ENCODE measurements at regions not wholly inside any gene's neighbourhood (a gene's known extent, or its start where the extent isn't known, plus 50 kb on each side); places are given as distances from the start of the nearest gene placed in this dataset.

- TF ChIP-seq, protein P1, sequence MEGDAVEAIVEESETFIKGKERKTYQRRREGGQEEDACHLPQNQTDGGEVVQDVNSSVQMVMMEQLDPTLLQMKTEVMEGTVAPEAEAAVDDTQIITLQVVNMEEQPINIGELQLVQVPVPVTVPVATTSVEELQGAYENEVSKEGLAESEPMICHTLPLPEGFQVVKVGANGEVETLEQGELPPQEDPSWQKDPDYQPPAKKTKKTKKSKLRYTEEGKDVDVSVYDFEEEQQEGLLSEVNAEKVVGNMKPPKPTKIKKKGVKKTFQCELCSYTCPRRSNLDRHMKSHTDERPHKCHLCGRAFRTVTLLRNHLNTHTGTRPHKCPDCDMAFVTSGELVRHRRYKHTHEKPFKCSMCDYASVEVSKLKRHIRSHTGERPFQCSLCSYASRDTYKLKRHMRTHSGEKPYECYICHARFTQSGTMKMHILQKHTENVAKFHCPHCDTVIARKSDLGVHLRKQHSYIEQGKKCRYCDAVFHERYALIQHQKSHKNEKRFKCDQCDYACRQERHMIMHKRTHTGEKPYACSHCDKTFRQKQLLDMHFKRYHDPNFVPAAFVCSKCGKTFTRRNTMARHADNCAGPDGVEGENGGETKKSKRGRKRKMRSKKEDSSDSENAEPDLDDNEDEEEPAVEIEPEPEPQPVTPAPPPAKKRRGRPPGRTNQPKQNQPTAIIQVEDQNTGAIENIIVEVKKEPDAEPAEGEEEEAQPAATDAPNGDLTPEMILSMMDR (IDR thresholded peaks at IDR 0.05; ENCODE audit: low read depth, low read length): no peak
- Histone ChIP-seq H3K4me1 (no peaks in the 10 kb centered on the region), H3K9me3 (no peaks in the 10 kb centered on the region), H3K4me3 (ENCODE audit: low read depth, low read length) (no peak overlapping the region), H3K27me3 (no peaks in the 10 kb centered on the region), H3K36me3 (no peaks in the 10 kb centered on the region)
- no peak for DNase-seq
These were observed 597.2 kb upstream of the GNPDA2 start for GRCh38 chr4:45323453-45324058.

DNA sequence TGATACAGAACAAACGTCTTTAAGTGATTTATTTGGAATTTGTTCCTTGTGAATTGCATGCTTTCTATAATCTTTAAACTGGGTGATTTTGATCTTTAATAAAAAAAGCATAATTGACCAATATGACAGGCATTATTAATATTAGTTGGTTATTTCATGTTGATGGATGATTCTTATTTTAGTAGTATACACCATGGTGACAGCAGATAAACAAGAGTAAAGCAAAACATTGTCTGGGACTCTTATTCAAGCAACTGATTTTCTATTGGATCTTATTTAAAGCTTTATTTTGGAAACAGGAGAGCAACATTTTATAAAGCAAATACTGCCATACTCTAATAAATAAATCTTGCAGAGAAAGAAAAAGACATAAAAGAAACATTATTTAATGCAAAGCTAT lies 591.4 kb upstream of the GNPDA2 start:
- no peaks in the 10 kb centered on the region for H3K27me3 ChIP-seq
- no peak overlapping the region for H3K4me3 ChIP-seq (ENCODE audit: low read depth, low read length)

DNA sequence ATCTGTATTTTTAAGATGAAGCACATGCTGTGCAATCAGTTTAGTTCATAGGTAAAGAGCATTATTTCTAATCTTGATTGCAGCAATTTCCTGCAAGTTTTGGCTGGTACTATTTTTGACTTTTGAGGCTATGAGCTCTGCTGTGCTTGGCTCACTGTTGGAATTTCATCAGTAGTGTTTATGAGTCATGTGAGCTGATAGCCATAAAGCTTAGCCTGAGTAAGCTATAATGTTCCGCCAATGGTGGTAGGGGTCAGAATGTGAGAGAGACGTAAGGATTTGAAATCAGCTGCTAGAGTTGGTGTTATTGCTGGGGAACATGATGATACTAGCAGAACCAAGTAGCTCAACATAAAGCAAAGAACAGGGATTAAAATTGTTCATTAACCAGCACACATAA lies 590.9 kb upstream of the GNPDA2 start:
- TF ChIP-seq, protein P1 (IDR thresholded peaks at IDR 0.05; ENCODE audit: low read depth, low read length): no peak

More for the DNA sequence above, 591.4 kb upstream of the GNPDA2 start:
- no peak for DNase-seq
- H3K36me3 ChIP-seq: no peaks in the 10 kb centered on the region
- no peaks in the 10 kb centered on the region for H3K9me3 ChIP-seq
- H3K4me1 ChIP-seq: no peaks in the 10 kb centered on the region
- TF ChIP-seq, protein P1 (IDR thresholded peaks at IDR 0.05; ENCODE audit: low read depth, low read length): no peak

GRCh38 chr4:45316257-45316656 lies 589.9 kb upstream of the GNPDA2 start:
- H3K4me3 ChIP-seq (ENCODE audit: low read depth, low read length): no peak overlapping the region
- TF ChIP-seq, protein P1 (IDR thresholded peaks at IDR 0.05; ENCODE audit: low read depth, low read length): no peak
- no peaks in the 10 kb centered on the region for H3K36me3 ChIP-seq
- DNase-seq: no peak
- no peaks in the 10 kb centered on the region for H3K27me3 ChIP-seq
- no peaks in the 10 kb centered on the region for H3K4me1 ChIP-seq
- no peaks in the 10 kb centered on the region for H3K9me3 ChIP-seq

More for the DNA sequence above, 590.9 kb upstream of the GNPDA2 start:
- no peak for DNase-seq
- Histone ChIP-seq H3K4me3 (ENCODE audit: low read depth, low read length) (no peak overlapping the region), H3K36me3 (no peaks in the 10 kb centered on the region), H3K4me1 (no peaks in the 10 kb centered on the region), H3K27me3 (no peaks in the 10 kb centered on the region), H3K9me3 (no peaks in the 10 kb centered on the region)

GRCh38 chr4:45302828-45303227 lies 576.5 kb upstream of the GNPDA2 start:
- Histone ChIP-seq H3K27me3 (no peaks in the 10 kb centered on the region), H3K36me3 (no peaks in the 10 kb centered on the region), H3K9me3 (no peaks in the 10 kb centered on the region), H3K4me1 (peaks cover 5% of the 10 kb centered on the region; the same call in 1 of the 2 replicates), H3K4me3 (ENCODE audit: low read depth, low read length) (no peak overlapping the region)
- TF ChIP-seq, protein P1 (IDR thresholded peaks at IDR 0.05; ENCODE audit: low read depth, low read length): no peak
- DNase-seq: no peak

- no peaks in the 10 kb centered on the region for H3K9me3 ChIP-seq
- no peaks in the 10 kb centered on the region for H3K36me3 ChIP-seq
- H3K4me3 ChIP-seq (ENCODE audit: low read depth, low read length): no peak overlapping the region
- H3K27me3 ChIP-seq: no peaks in the 10 kb centered on the region
- DNase-seq: no peak
- no peaks in the 10 kb centered on the region for H3K4me1 ChIP-seq
- TF ChIP-seq, protein P1 (IDR thresholded peaks at IDR 0.05; ENCODE audit: low read depth, low read length): no peak
These were observed 568.1 kb upstream of the GNPDA2 start for GRCh38 chr4:45294464-45294863.
